ENCODE measurements at regions not wholly inside any gene's neighbourhood (a gene's known extent, or its start where the extent isn't known, plus 50 kb on each side); places are given as distances from the start of the nearest gene placed in this dataset.

GRCh38 chr4:165604181-165604580 lies 225.4 kb downstream of the CPE start:
- Histone ChIP-seq H3K36me3 (ENCODE audit: insufficient read depth, low read length) (no peaks in the 10 kb centered on the region), H3K9me2 (replicated peaks; ENCODE audit: insufficient read depth, low read length) (no peaks in the 10 kb centered on the region), H3K4me2 (ENCODE audit: low read depth, low read length, poor library complexity, severe bottlenecking) (no peak overlapping the region), H4K20me1 (ENCODE audit: insufficient read depth, low read depth, low read length) (no peaks in the 10 kb centered on the region), H3K4me3 (ENCODE audit: low read length) (no peak overlapping the region), H3K9ac (ENCODE audit: low read length) (no peak overlapping the region), H3K79me2 (ENCODE audit: low read length) (no peaks in the 10 kb centered on the region), H3K27me3 (ENCODE audit: low read length) (no peaks in the 10 kb centered on the region), H2AFZ (ENCODE audit: low read length) (no peak overlapping the region), H3K4me1 (ENCODE audit: low read length) (no peaks in the 10 kb centered on the region), H3K27ac (ENCODE audit: low read length) (no peak overlapping the region), H3K9me3 (ENCODE audit: low read length) (no peaks in the 10 kb centered on the region)
- DNase-seq = no peak

GRCh38 chr4:165605811-165606210 lies 227.0 kb downstream of the CPE start:
- Histone ChIP-seq H2AFZ (ENCODE audit: low read length) (no peak overlapping the region), H3K4me2 (ENCODE audit: low read depth, low read length, poor library complexity, severe bottlenecking) (no peak overlapping the region), H3K9ac (ENCODE audit: low read length) (no peak overlapping the region), H3K36me3 (ENCODE audit: insufficient read depth, low read length) (no peaks in the 10 kb centered on the region), H3K79me2 (ENCODE audit: low read length) (no peaks in the 10 kb centered on the region), H3K4me1 (ENCODE audit: low read length) (no peaks in the 10 kb centered on the region), H3K9me3 (ENCODE audit: low read length) (no peaks in the 10 kb centered on the region), H3K4me3 (ENCODE audit: low read length) (no peak overlapping the region), H3K9me2 (replicated peaks; ENCODE audit: insufficient read depth, low read length) (no peaks in the 10 kb centered on the region), H3K27me3 (ENCODE audit: low read length) (no peaks in the 10 kb centered on the region), H3K27ac (ENCODE audit: low read length) (no peak overlapping the region), H4K20me1 (ENCODE audit: insufficient read depth, low read depth, low read length) (no peaks in the 10 kb centered on the region)
- DNase-seq = no peak

DNA sequence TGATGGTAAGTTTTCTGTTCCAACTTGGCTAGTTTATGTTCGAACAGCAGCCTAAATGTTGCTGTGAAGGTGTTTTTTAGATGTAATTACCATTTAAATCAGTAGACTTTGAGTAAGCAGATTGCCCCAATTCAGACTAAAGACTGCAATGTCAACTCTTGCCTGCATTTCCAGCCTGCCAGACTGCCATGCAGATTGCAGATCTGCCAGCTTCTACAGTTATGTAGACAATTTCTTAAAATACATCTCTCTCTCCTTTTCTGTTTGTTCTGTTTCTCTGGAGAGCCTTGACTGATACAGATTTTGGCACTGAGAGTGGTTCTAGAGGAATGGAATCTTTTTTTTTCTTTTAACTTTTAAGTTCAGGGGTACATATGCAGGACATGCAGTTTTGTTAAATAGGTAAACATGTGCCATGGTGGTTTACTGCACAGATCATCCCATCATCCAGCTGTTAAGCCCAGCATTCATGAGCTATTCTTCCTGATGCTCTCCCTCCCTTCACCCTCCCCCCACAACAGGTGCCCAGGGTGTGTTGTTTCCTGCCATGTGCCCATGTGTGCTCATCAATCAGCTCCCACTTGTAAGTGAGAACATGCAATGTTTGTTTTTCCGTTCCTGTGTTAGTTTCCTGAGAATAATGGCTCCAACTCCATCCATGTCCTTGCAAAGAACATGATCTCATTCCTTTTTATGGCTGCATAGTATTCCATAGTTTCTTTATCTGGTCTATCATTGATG lies 227.8 kb downstream of the CPE start:
- no peaks in the 10 kb centered on the region for H3K9me3 ChIP-seq (ENCODE audit: low read length)
- H3K27ac ChIP-seq (ENCODE audit: low read length) = no peak overlapping the region
- no peaks in the 10 kb centered on the region for H3K79me2 ChIP-seq (ENCODE audit: low read length)
- no peak overlapping the region for H3K4me2 ChIP-seq (ENCODE audit: low read depth, low read length, poor library complexity, severe bottlenecking)
- H3K9ac ChIP-seq (ENCODE audit: low read length) = no peak overlapping the region
- no peaks in the 10 kb centered on the region for H3K4me1 ChIP-seq (ENCODE audit: low read length)
- no peaks in the 10 kb centered on the region for H3K9me2 ChIP-seq (replicated peaks; ENCODE audit: insufficient read depth, low read length)
- H3K4me3 ChIP-seq (ENCODE audit: low read length) = no peak overlapping the region
- no peak for DNase-seq
- H3K36me3 ChIP-seq (ENCODE audit: insufficient read depth, low read length) = no peaks in the 10 kb centered on the region
- no peaks in the 10 kb centered on the region for H4K20me1 ChIP-seq (ENCODE audit: insufficient read depth, low read depth, low read length)
- no peaks in the 10 kb centered on the region for H3K27me3 ChIP-seq (ENCODE audit: low read length)
- no peak overlapping the region for H2AFZ ChIP-seq (ENCODE audit: low read length)

DNA sequence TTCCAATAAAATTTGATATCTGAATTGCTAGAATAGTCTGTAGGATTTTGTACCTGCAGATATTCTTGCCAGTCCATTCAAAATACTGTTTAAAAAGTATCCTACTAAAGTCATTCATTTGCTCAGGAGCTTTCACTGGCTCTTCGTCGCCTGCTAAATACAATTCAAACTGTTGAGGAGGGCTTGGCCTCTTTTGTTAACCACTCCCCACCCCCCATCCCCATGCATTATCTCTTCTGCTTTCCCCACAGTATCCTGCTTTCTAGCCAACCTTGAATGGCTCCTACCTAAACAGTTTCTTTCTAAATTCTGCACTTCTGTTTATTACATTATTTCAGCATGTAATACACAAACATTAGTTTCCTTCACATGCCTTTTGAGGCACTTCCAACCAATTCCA lies 230.8 kb downstream of the CPE start:
- H3K9me2 ChIP-seq (replicated peaks; ENCODE audit: insufficient read depth, low read length) = no peaks in the 10 kb centered on the region
- H2AFZ ChIP-seq (ENCODE audit: low read length) = no peak overlapping the region
- no peaks in the 10 kb centered on the region for H4K20me1 ChIP-seq (ENCODE audit: insufficient read depth, low read depth, low read length)
- H3K27ac ChIP-seq (ENCODE audit: low read length) = no peak overlapping the region
- no peak overlapping the region for H3K9ac ChIP-seq (ENCODE audit: low read length)
- no peaks in the 10 kb centered on the region for H3K79me2 ChIP-seq (ENCODE audit: low read length)
- no peak for DNase-seq
- no peak overlapping the region for H3K4me2 ChIP-seq (ENCODE audit: low read depth, low read length, poor library complexity, severe bottlenecking)
- no peaks in the 10 kb centered on the region for H3K9me3 ChIP-seq (ENCODE audit: low read length)
- no peak overlapping the region for H3K4me3 ChIP-seq (ENCODE audit: low read length)
- H3K36me3 ChIP-seq (ENCODE audit: insufficient read depth, low read length) = no peaks in the 10 kb centered on the region
- no peaks in the 10 kb centered on the region for H3K4me1 ChIP-seq (ENCODE audit: low read length)
- no peaks in the 10 kb centered on the region for H3K27me3 ChIP-seq (ENCODE audit: low read length)

DNA sequence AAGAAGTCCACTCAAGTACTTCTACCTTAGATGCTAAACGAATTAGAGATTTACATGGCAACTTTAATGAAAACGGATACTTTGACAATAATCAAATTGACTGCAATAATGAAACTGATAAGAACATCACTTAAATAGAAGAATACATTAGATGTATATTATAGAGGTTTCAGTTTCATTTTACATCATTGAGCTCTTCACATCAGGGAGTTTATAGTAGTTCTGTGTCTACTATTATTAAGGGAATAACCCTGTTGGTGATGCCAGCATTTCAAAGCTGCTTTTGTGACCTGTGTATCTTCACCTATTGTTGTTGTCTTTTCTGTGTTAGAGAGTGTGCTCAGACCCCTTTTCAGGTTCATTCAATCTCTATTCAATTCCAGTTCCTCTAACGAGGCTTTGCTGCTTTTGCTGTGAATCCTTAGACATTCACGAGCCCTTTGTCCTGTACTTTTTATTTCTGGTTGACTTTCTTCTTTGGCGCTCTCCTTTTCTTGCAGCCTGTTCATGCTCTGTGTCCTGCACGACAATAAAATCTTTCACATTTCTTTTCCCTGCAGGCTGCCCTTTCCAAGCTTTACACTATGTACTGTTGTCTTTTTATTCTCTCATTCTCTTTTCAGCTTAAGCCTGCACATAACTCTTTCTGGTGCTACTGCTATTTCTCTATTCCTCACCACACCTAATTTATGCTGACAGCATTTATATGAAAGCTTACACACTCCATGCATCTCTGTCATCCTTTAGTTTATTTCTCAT lies 232.1 kb downstream of the CPE start:
- Histone ChIP-seq H3K4me3 (ENCODE audit: low read length) (no peak overlapping the region), H3K4me2 (ENCODE audit: low read depth, low read length, poor library complexity, severe bottlenecking) (no peak overlapping the region), H3K27me3 (ENCODE audit: low read length) (no peaks in the 10 kb centered on the region), H3K9ac (ENCODE audit: low read length) (no peak overlapping the region), H3K9me2 (replicated peaks; ENCODE audit: insufficient read depth, low read length) (no peaks in the 10 kb centered on the region), H2AFZ (ENCODE audit: low read length) (no peak overlapping the region), H4K20me1 (ENCODE audit: insufficient read depth, low read depth, low read length) (no peaks in the 10 kb centered on the region), H3K79me2 (ENCODE audit: low read length) (no peaks in the 10 kb centered on the region), H3K4me1 (ENCODE audit: low read length) (no peaks in the 10 kb centered on the region), H3K27ac (ENCODE audit: low read length) (no peak overlapping the region), H3K36me3 (ENCODE audit: insufficient read depth, low read length) (no peaks in the 10 kb centered on the region), H3K9me3 (ENCODE audit: low read length) (no peaks in the 10 kb centered on the region)
- no peak for DNase-seq

DNA sequence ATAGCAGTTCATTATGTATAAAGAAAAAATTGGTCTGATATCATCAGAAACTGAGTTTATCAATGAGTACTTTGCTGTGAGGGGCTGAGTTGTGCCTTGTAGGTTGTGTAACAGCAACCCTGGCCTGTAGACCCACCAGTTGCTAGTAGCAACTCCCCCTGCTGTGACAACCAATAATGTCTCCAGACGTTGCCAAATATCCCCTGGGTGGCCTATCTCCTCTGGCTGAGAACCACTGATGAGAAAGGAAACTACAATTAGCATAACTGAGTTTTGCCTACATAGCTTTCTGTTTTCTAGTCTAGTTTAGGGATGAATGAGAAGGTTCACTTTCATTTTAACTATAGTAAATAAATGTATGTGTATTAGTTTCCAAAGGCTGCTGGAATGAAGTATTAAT lies 234.1 kb downstream of the CPE start:
- no peaks in the 10 kb centered on the region for H3K4me1 ChIP-seq (ENCODE audit: low read length)
- H3K4me3 ChIP-seq (ENCODE audit: low read length) = no peak overlapping the region
- H3K79me2 ChIP-seq (ENCODE audit: low read length) = no peaks in the 10 kb centered on the region
- no peak for DNase-seq
- H3K27ac ChIP-seq (ENCODE audit: low read length) = no peak overlapping the region
- no peak overlapping the region for H2AFZ ChIP-seq (ENCODE audit: low read length)
- H3K9me2 ChIP-seq (replicated peaks; ENCODE audit: insufficient read depth, low read length) = no peaks in the 10 kb centered on the region
- H4K20me1 ChIP-seq (ENCODE audit: insufficient read depth, low read depth, low read length) = no peaks in the 10 kb centered on the region
- H3K9me3 ChIP-seq (ENCODE audit: low read length) = no peaks in the 10 kb centered on the region
- H3K36me3 ChIP-seq (ENCODE audit: insufficient read depth, low read length) = no peaks in the 10 kb centered on the region
- no peaks in the 10 kb centered on the region for H3K27me3 ChIP-seq (ENCODE audit: low read length)
- no peak overlapping the region for H3K4me2 ChIP-seq (ENCODE audit: low read depth, low read length, poor library complexity, severe bottlenecking)
- H3K9ac ChIP-seq (ENCODE audit: low read length) = no peak overlapping the region

- Histone ChIP-seq H3K36me3 (ENCODE audit: insufficient read depth, low read length) (no peaks in the 10 kb centered on the region), H3K4me3 (ENCODE audit: low read length) (no peak overlapping the region), H2AFZ (ENCODE audit: low read length) (no peak overlapping the region), H4K20me1 (ENCODE audit: insufficient read depth, low read depth, low read length) (no peaks in the 10 kb centered on the region), H3K9me3 (ENCODE audit: low read length) (no peaks in the 10 kb centered on the region), H3K4me2 (ENCODE audit: low read depth, low read length, poor library complexity, severe bottlenecking) (no peak overlapping the region), H3K9me2 (replicated peaks; ENCODE audit: insufficient read depth, low read length) (no peaks in the 10 kb centered on the region), H3K9ac (ENCODE audit: low read length) (no peak overlapping the region), H3K79me2 (ENCODE audit: low read length) (no peaks in the 10 kb centered on the region), H3K4me1 (ENCODE audit: low read length) (no peaks in the 10 kb centered on the region), H3K27me3 (ENCODE audit: low read length) (peaks cover 3% of the 10 kb centered on the region; the same call in 1 of the 2 replicates), H3K27ac (ENCODE audit: low read length) (no peak overlapping the region)
- no peak for DNase-seq
These were observed 234.8 kb downstream of the CPE start for GRCh38 chr4:165613581-165613980.

DNA sequence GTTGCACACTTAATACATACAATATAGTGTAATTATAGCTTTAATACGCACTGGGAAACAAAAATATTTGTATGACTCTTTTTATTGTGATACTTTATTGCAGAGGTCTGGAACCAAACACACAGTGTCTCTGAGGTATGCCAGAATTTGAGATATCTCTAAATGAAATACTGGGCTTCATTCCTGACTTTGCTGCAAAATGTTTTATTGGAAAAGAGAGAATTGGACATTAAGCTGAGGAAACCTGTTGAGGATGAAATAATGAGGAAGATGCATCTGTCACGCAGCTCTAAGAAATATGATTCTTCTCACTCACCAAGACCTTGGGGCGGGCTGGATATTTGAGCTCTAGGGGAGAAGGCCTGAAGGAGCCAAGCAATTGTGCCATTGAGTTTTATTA lies 242.1 kb downstream of the CPE start:
- Histone ChIP-seq H3K27ac (ENCODE audit: low read length) (no peak overlapping the region), H3K9me2 (replicated peaks; ENCODE audit: insufficient read depth, low read length) (no peaks in the 10 kb centered on the region), H3K9ac (ENCODE audit: low read length) (no peak overlapping the region), H4K20me1 (ENCODE audit: insufficient read depth, low read depth, low read length) (no peaks in the 10 kb centered on the region), H2AFZ (ENCODE audit: low read length) (no peak overlapping the region), H3K9me3 (ENCODE audit: low read length) (no peaks in the 10 kb centered on the region), H3K4me2 (ENCODE audit: low read depth, low read length, poor library complexity, severe bottlenecking) (no peak overlapping the region), H3K36me3 (ENCODE audit: insufficient read depth, low read length) (no peaks in the 10 kb centered on the region), H3K4me1 (ENCODE audit: low read length) (no peaks in the 10 kb centered on the region), H3K27me3 (ENCODE audit: low read length) (peaks cover 3% of the 10 kb centered on the region; the same call in 1 of the 2 replicates), H3K79me2 (ENCODE audit: low read length) (no peaks in the 10 kb centered on the region), H3K4me3 (ENCODE audit: low read length) (no peak overlapping the region)
- DNase-seq = no peak
